ENCODE measurements at regions not wholly inside any gene's neighbourhood (a gene's known extent, or its start where the extent isn't known, plus 50 kb on each side); places are given as distances from the start of the nearest gene placed in this dataset.

GRCh38 chrX:131727778-131728177 lies 183.9 kb downstream of the OR13H1 start:
- TF ChIP-seq GATA2 (IDR thresholded peaks at IDR 0.05; ENCODE audit: low read depth, low read length) (no peak), GATA3 (IDR thresholded peaks at IDR 0.05; ENCODE audit: low read depth, low read length) (no peak)
